DMS 273 (cell line): ENCODE measurements at regions not wholly inside any gene's neighbourhood (a gene's known extent, or its start where the extent isn't known, plus 50 kb on each side); places are given as distances from the start of the nearest gene placed in this dataset.
"Not testable (repeated sequence)": the region's sequence is repeated elsewhere in the genome, so short reads cannot be mapped to it uniquely, and the experiment has no call there.

Experiments
- DNase-seq: peaks from one replicate; lab custom pipeline; 2025; ENCODE audit not compliant: unreplicated experiment; lab: John Stamatoyannopoulos, UW

GRCh38 chr6:146981981-146982380 is 222.2 kb upstream of the STXBP5 start:
- DNase-seq = no peak

- DNase-seq = no peak
Observed at GRCh38 chr6:146984251-146984924, 219.8 kb upstream of the STXBP5 start.

- DNase-seq = no peak
Observed at GRCh38 chr6:146985111-146985510, 219.1 kb upstream of the STXBP5 start.

GRCh38 chr6:146985966-146986365 is 218.3 kb upstream of the STXBP5 start:
- DNase-seq = no peak

- not testable (repeated sequence) for DNase-seq
Observed at GRCh38 chr6:146987938-146988337, 216.3 kb upstream of the STXBP5 start.

- no peak for DNase-seq
Observed at GRCh38 chr6:146989860-146990259, 214.4 kb upstream of the STXBP5 start.

- DNase-seq = no peak
Observed at GRCh38 chr6:146990284-146990683, 213.9 kb upstream of the STXBP5 start.

GRCh38 chr6:146990821-146991798 is 213.1 kb upstream of the STXBP5 start:
- DNase-seq = no peak

- no peak for DNase-seq
Observed at GRCh38 chr6:146997062-146997461, 207.2 kb upstream of the STXBP5 start.

GRCh38 chr6:146999766-147000165 is 204.5 kb upstream of the STXBP5 start:
- no peak for DNase-seq

- DNase-seq = no peak
Observed at GRCh38 chr6:147000545-147001488, 203.4 kb upstream of the STXBP5 start.

GRCh38 chr6:147001621-147002020 is 202.6 kb upstream of the STXBP5 start:
- DNase-seq = no peak

GRCh38 chr6:147003186-147003585 is 201.0 kb upstream of the STXBP5 start:
- no peak for DNase-seq

GRCh38 chr6:147005499-147005898 is 198.7 kb upstream of the STXBP5 start:
- DNase-seq = peak; percentile 15

GRCh38 chr6:147007441-147007840 is 196.8 kb upstream of the STXBP5 start:
- DNase-seq = no peak

GRCh38 chr6:147009358-147009757 is 194.9 kb upstream of the STXBP5 start:
- no peak for DNase-seq

- DNase-seq = no peak
Observed at GRCh38 chr6:147015674-147016073, 188.5 kb upstream of the STXBP5 start.

- no peak for DNase-seq
Observed at GRCh38 chr6:147016440-147016839, 187.8 kb upstream of the STXBP5 start.

- DNase-seq = no peak
Observed at GRCh38 chr6:147017153-147017552, 187.1 kb upstream of the STXBP5 start.

GRCh38 chr6:147019001-147019400 is 185.2 kb upstream of the STXBP5 start:
- DNase-seq = no peak

- no peak for DNase-seq
Observed at GRCh38 chr6:147022041-147022440, 182.2 kb upstream of the STXBP5 start.
